GM12878 (cell line): ENCODE measurements at regions not wholly inside any gene's neighbourhood (a gene's known extent, or its start where the extent isn't known, plus 50 kb on each side); places are given as distances from the start of the nearest gene placed in this dataset.

ENCODE experiments used
- ATAC-seq: fragments of 200-7000 bp; cut with Tn5 transposase; 3 replicates; pipeline ENCODE4 v1.9.1; 2020; ENCODE audit warnings: mild to moderate bottlenecking, moderate library complexity
- BruUV-seq: library from RNA; stranded (reverse); fragments of 400-500 nt; replicated peaks from 2 replicates; lab custom pipeline; 2021; lab: Mats Ljungman, UMichigan
- CTCF ChIA-PET: fragments of 300-600 bp; sonication (Branson Sonifier 250); formaldehyde crosslinking; extraction: SDS; loops from one replicate; lab custom pipeline; 2021; ENCODE audit warnings: inconsistent platforms; lab: Yijun Ruan, JAX
- POLR2A ChIA-PET: fragments of 350-600 bp; formaldehyde crosslinking; extraction: SDS; loops from one replicate; lab custom pipeline; 2021; ENCODE audit warnings: inconsistent platforms; lab: Charles Lee
- RAD21 ChIA-PET: fragments of 300-600 bp; sonication (Branson Sonifier 250); formaldehyde crosslinking; loops from one replicate; lab custom pipeline; 2023; ENCODE audit warnings: antibody characterized with exemption; ENCODE audit not compliant: unreplicated experiment; lab: Charles Lee
- SMC1A ChIA-PET: fragments of 300-600 bp; sonication (Branson Sonifier 250); formaldehyde crosslinking; loops from one replicate; lab custom pipeline; 2023; ENCODE audit not compliant: unreplicated experiment, uncharacterized antibody; lab: Charles Lee
- DNase-seq: peaks from one replicate; pipeline ENCODE4 v3.0.0-alpha.2; 2011; ENCODE audit warnings: low read depth, low spot score
- FAIRE-seq: peaks from 3 replicates; lab custom pipeline; 2011; peaks lifted over from hg19 to GRCh38; lab: Jason Lieb, UNC
- H2AFZ ChIP-seq: 2 replicates; pipeline ENCODE4 v1.6.0; 2011; ENCODE audit warnings: low read depth, low read length, control low read depth; ENCODE audit not compliant: control insufficient read depth
- H3K27ac ChIP-seq: 2 replicates; pipeline ENCODE4 v1.5.1; 2011; ENCODE audit warnings: control low read depth; ENCODE audit not compliant: control insufficient read depth, insufficient read depth
- H3K27me3 ChIP-seq, 2 experiments: replicated peaks in 1 of 2; 2 replicates each; pipeline versions ENCODE4 v1.6.0 to v1.6.1; 2011; ENCODE audit warnings: low read length in 1 of 2; ENCODE audit not compliant: control insufficient read depth in 2 of 2, insufficient read depth in 2 of 2
- H3K36me3 ChIP-seq, 2 experiments: 2 replicates each; pipeline ENCODE4 v1.5.1; 2011; ENCODE audit warnings: low read length in 1 of 2; ENCODE audit not compliant: control insufficient read depth in 2 of 2, insufficient read depth in 2 of 2
- H3K4me1 ChIP-seq: 2 replicates; pipeline ENCODE4 v1.6.1; 2011; ENCODE audit warnings: mild to moderate bottlenecking, low read length, moderate library complexity, mixed read lengths; ENCODE audit not compliant: control insufficient read depth, insufficient read depth
- H3K4me2 ChIP-seq: 2 replicates; pipeline ENCODE4 v1.6.0; 2011; ENCODE audit warnings: control low read depth; ENCODE audit not compliant: control insufficient read depth, insufficient read depth
- H3K4me3 ChIP-seq: fragments of 200-600 bp; sonication (generic); 2 replicates; pipeline ENCODE4 v1.5.1; 2016
- H3K79me2 ChIP-seq: 2 replicates; pipeline ENCODE4 v1.6.0; 2011; ENCODE audit warnings: low read length; ENCODE audit not compliant: control insufficient read depth, insufficient read depth
- H3K9ac ChIP-seq: 2 replicates; pipeline ENCODE4 v1.8.0; 2011; ENCODE audit warnings: low read length, control low read depth, mixed read lengths; ENCODE audit not compliant: control insufficient read depth, insufficient read depth
- H3K9me3 ChIP-seq: replicated peaks from 3 replicates; pipeline ENCODE4 v1.5.1; 2011; ENCODE audit warnings: mild to moderate bottlenecking, low read length; ENCODE audit not compliant: control insufficient read depth, insufficient read depth
- H4K20me1 ChIP-seq: 2 replicates; pipeline ENCODE4 v1.6.0; 2011; ENCODE audit not compliant: control insufficient read depth, insufficient read depth
- CBX5 ChIP-seq: sonication (generic); IDR thresholded peaks from 2 replicates; pipeline ENCODE4 v1.6.1; 2016; ENCODE audit warnings: low read depth, moderate library complexity, mild to moderate bottlenecking, inconsistent platforms
- CHD4 ChIP-seq: fragments of 200-600 bp; sonication (generic); IDR thresholded peaks from 2 replicates; pipeline ENCODE4 v1.6.1; 2016; ENCODE audit warnings: mild to moderate bottlenecking
- SIX5 ChIP-seq: IDR thresholded peaks from 2 replicates; pipeline ENCODE4 v1.6.1; 2011; ENCODE audit warnings: mild to moderate bottlenecking, low read depth, low read length, moderate library complexity; ENCODE audit not compliant: severe bottlenecking
- WGBS: methylation state at CpG from one replicate; pipeline ENCODE4 v1.1.6; 2016; ENCODE audit warnings: low lambda C conversion rate; ENCODE audit not compliant: insufficient replicate concordance, insufficient coverage; ENCODE audit errors: missing lambda C conversion rate; 5-methylcytosine and 5-hydroxymethylcytosine counted together
- in situ Hi-C: fragments of 300-500 bp; cut with MboI; formaldehyde crosslinking; loops from 9 replicates; pipeline ENCODE4 v1.14.3; 2018; ENCODE audit warnings: mixed read lengths
- intact Hi-C: fragments of 100-400 bp; cut with micrococcal nuclease; formaldehyde crosslinking; loops from one replicate; pipeline ENCODE4 v1.14.2; 2022; ENCODE audit not compliant: unreplicated experiment
- TF ChIP-seq, protein P1 (sequence below): fragments of 450-650 bp; IDR thresholded peaks from 2 replicates; pipeline ENCODE4 v1.6.1; 2017; ENCODE audit warnings: mild to moderate bottlenecking, moderate library complexity

DNA sequence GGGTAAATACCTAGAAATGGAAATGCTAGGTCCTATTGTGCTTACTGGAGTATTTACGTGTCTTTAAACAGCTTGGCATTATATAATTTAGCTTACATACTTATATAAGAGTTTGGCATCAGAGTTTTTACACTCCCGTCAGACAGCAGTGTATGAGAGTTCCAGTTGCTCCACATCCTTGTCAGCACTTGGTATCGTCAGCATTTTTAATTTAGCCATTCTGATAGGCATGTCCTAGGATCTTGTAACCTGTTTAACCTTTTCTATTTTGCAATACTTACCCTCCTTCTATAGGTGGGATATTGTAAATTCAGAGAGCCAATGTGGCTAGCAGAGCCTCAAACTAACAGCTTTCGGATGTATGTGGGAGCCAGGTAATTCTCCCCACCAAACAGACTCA is 228.3 kb upstream of the EEF2KMT start:
- H3K9ac ChIP-seq = no peak overlapping the region
- no peak overlapping the region for H2AFZ ChIP-seq
- SMC1A ChIA-PET = no interaction called here
- no peak for DNase-seq
- POLR2A ChIA-PET = no interaction called here
- in situ Hi-C loops (no loop called here), intact Hi-C loops (no loop called here)
- RAD21 ChIA-PET = no interaction called here
- TF ChIP-seq CBX5 = no peak
- TF ChIP-seq, protein P1, sequence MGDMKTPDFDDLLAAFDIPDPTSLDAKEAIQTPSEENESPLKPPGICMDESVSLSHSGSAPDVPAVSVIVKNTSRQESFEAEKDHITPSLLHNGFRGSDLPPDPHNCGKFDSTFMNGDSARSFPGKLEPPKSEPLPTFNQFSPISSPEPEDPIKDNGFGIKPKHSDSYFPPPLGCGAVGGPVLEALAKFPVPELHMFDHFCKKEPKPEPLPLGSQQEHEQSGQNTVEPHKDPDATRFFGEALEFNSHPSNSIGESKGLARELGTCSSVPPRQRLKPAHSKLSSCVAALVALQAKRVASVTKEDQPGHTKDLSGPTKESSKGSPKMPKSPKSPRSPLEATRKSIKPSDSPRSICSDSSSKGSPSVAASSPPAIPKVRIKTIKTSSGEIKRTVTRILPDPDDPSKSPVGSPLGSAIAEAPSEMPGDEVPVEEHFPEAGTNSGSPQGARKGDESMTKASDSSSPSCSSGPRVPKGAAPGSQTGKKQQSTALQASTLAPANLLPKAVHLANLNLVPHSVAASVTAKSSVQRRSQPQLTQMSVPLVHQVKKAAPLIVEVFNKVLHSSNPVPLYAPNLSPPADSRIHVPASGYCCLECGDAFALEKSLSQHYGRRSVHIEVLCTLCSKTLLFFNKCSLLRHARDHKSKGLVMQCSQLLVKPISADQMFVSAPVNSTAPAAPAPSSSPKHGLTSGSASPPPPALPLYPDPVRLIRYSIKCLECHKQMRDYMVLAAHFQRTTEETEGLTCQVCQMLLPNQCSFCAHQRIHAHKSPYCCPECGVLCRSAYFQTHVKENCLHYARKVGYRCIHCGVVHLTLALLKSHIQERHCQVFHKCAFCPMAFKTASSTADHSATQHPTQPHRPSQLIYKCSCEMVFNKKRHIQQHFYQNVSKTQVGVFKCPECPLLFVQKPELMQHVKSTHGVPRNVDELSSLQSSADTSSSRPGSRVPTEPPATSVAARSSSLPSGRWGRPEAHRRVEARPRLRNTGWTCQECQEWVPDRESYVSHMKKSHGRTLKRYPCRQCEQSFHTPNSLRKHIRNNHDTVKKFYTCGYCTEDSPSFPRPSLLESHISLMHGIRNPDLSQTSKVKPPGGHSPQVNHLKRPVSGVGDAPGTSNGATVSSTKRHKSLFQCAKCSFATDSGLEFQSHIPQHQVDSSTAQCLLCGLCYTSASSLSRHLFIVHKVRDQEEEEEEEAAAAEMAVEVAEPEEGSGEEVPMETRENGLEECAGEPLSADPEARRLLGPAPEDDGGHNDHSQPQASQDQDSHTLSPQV = no peak
- TF ChIP-seq SIX5 = no peak
- TF ChIP-seq CHD4 = no peak
- no TSS peak for BruUV-seq
- H3K4me3 ChIP-seq = no peak overlapping the region
- no peak overlapping the region for H3K27ac ChIP-seq
- H3K79me2 ChIP-seq = no peaks in the 10 kb centered on the region
- no peak overlapping the region for H3K4me2 ChIP-seq
- H3K36me3 ChIP-seq = no peaks in the 10 kb centered on the region
- H3K9me3 ChIP-seq = no peaks in the 10 kb centered on the region; the same call in 2 of the 3 replicates
- H3K27me3 ChIP-seq = no peaks in the 10 kb centered on the region
- no peak for FAIRE-seq
- no peaks in the 10 kb centered on the region for H3K4me1 ChIP-seq
- no peak for ATAC-seq
- 18% methylated on average over 4 of the region's 4 CpGs for WGBS
- no peaks in the 10 kb centered on the region for H4K20me1 ChIP-seq
- CTCF ChIA-PET = interaction anchor here (1.0 kb wide), 1 partner anchor 23 kb away, joined by 4 read pairs; no protein-coding TSS in a partner anchor
